IMR-90 (cell line): ENCODE measurements at regions not wholly inside any gene's neighbourhood (a gene's known extent, or its start where the extent isn't known, plus 50 kb on each side); places are given as distances from the start of the nearest gene placed in this dataset.

Experiments used
- ATAC-seq: fragments of 200-7000 bp; cut with Tn5 transposase; 2 replicates; pipeline ENCODE4 v1.9.1; 2020; ENCODE audit warnings: low read depth, mild to moderate bottlenecking, moderate library complexity
- BruUV-seq: library from RNA; stranded (reverse); fragments of 400-500 nt; replicated peaks from 2 replicates; lab custom pipeline; 2021; lab: Mats Ljungman, UMichigan
- CTCF ChIA-PET: fragments of 300-600 bp; formaldehyde crosslinking; extraction: SDS; loops from one replicate; lab custom pipeline; 2021; ENCODE audit warnings: antibody characterized with exemption; lab: Yijun Ruan, JAX
- POLR2A ChIA-PET: fragments of 300-600 bp; sonication (Branson Sonifier 250); formaldehyde crosslinking; loops from one replicate; lab custom pipeline; 2022; ENCODE audit warnings: antibody characterized with exemption; ENCODE audit not compliant: unreplicated experiment; lab: Charles Lee
- DNase-seq: peaks from one replicate; pipeline ENCODE4 v3.0.0; 2013
- H2AFZ ChIP-seq: replicated peaks from 2 replicates; pipeline ENCODE3; 2013; ENCODE audit warnings: low read length, mild to moderate bottlenecking; ENCODE audit not compliant: poor library complexity
- H2AK5ac ChIP-seq: 2 replicates; pipeline ENCODE4 v1.6.1; 2013; ENCODE audit warnings: low read depth, low read length, inconsistent platforms
- H2AK9ac ChIP-seq: replicated peaks from 2 replicates; pipeline ENCODE3; 2013; ENCODE audit warnings: mild to moderate bottlenecking, low read depth, low read length, moderate library complexity; ENCODE audit not compliant: poor library complexity
- H2BK120ac ChIP-seq: 2 replicates; pipeline ENCODE4 v1.6.1; 2013; ENCODE audit warnings: low read depth, low read length, inconsistent platforms
- H2BK15ac ChIP-seq: 3 replicates; pipeline ENCODE4 v1.6.1; 2013; ENCODE audit warnings: low read depth, low read length, inconsistent platforms
- H2BK20ac ChIP-seq: 2 replicates; pipeline ENCODE4 v1.6.1; 2013; ENCODE audit warnings: low read depth, mild to moderate bottlenecking, inconsistent platforms, low read length, moderate library complexity
- H2BK5ac ChIP-seq: 2 replicates; pipeline ENCODE4 v1.6.1; 2013; ENCODE audit warnings: mild to moderate bottlenecking, low read depth, low read length, inconsistent platforms; ENCODE audit not compliant: poor library complexity, severe bottlenecking
- H3K14ac ChIP-seq: replicated peaks from 2 replicates; pipeline ENCODE4 v1.6.1; 2013; ENCODE audit warnings: low read depth, low read length, inconsistent platforms
- H3K18ac ChIP-seq: 2 replicates; pipeline ENCODE4 v1.6.1; 2013; ENCODE audit warnings: low read depth, low read length, control low read depth
- H3K23ac ChIP-seq: 2 replicates; pipeline ENCODE4 v1.6.1; 2013; ENCODE audit warnings: low read depth, low read length, inconsistent platforms
- H3K27ac ChIP-seq: 2 replicates; pipeline ENCODE4 v1.5.1; 2013; ENCODE audit warnings: mild to moderate bottlenecking, control low read depth, low read length; ENCODE audit not compliant: insufficient read depth
- H3K27me3 ChIP-seq: 2 replicates; pipeline ENCODE4 v1.6.1; 2013; ENCODE audit warnings: low read length; ENCODE audit not compliant: control insufficient read depth, insufficient read depth
- H3K36me3 ChIP-seq: 2 replicates; pipeline ENCODE4 v1.6.1; 2013; ENCODE audit warnings: low read length, mixed read lengths; ENCODE audit not compliant: control insufficient read depth, insufficient read depth
- H3K4ac ChIP-seq: 2 replicates; pipeline ENCODE4 v1.6.1; 2013; ENCODE audit warnings: low read depth, low read length, inconsistent platforms
- H3K4me1 ChIP-seq: 2 replicates; pipeline ENCODE4 v1.6.1; 2013; ENCODE audit warnings: low read length, mixed read lengths; ENCODE audit not compliant: control insufficient read depth, insufficient read depth
- H3K4me2 ChIP-seq: 2 replicates; pipeline ENCODE4 v1.6.1; 2013; ENCODE audit warnings: low read depth, mild to moderate bottlenecking, control low read depth, low read length, moderate library complexity
- H3K4me3 ChIP-seq: 2 replicates; pipeline ENCODE4 v1.5.1; 2013; ENCODE audit warnings: low read depth, mild to moderate bottlenecking, control low read depth, low read length, moderate library complexity; ENCODE audit not compliant: insufficient read depth
- H3K56ac ChIP-seq: 2 replicates; pipeline ENCODE4 v1.6.1; 2013; ENCODE audit warnings: low read length, inconsistent platforms; ENCODE audit not compliant: insufficient read depth; ENCODE audit errors: extremely low read depth
- H3K79me1 ChIP-seq, 2 experiments: 2 replicates each; pipeline ENCODE4 v1.6.1; 2013; ENCODE audit warnings: low read length in 2 of 2, inconsistent platforms in 1 of 2, low read depth in 1 of 2
- H3K9ac ChIP-seq: 2 replicates; pipeline ENCODE4 v1.6.1; 2013; ENCODE audit warnings: low read depth, low read length, control low read depth
- H3K9me1 ChIP-seq: 2 replicates; pipeline ENCODE4 v1.6.1; 2013; ENCODE audit warnings: low read length, inconsistent platforms; ENCODE audit not compliant: insufficient read depth
- H3K9me3 ChIP-seq: 2 replicates; pipeline ENCODE4 v1.6.1; 2013; ENCODE audit warnings: low read length; ENCODE audit not compliant: control insufficient read depth, insufficient read depth
- H4K20me1 ChIP-seq: 2 replicates; pipeline ENCODE4 v1.6.1; 2013; ENCODE audit warnings: low read length, inconsistent platforms; ENCODE audit not compliant: insufficient read depth
- H4K5ac ChIP-seq: 2 replicates; pipeline ENCODE4 v1.6.1; 2013; ENCODE audit warnings: mild to moderate bottlenecking, low read depth, low read length, control low read depth
- H4K8ac ChIP-seq, 2 experiments: 2 replicates each; pipeline ENCODE4 v1.6.1; 2013; ENCODE audit warnings: low read depth in 2 of 2, low read length in 2 of 2, control low read depth in 1 of 2, inconsistent platforms in 1 of 2
- H4K91ac ChIP-seq: 2 replicates; pipeline ENCODE4 v1.6.1; 2013; ENCODE audit warnings: low read depth, low read length, inconsistent platforms; ENCODE audit not compliant: insufficient read depth
- BHLHE40 ChIP-seq: fragments of 150-350 bp; IDR thresholded peaks from 2 replicates; pipeline ENCODE4 v1.6.1; 2016; ENCODE audit warnings: mild to moderate bottlenecking, low read depth, low read length
- CEBPB ChIP-seq: IDR thresholded peaks from 2 replicates; pipeline ENCODE4 v1.6.1; 2012; ENCODE audit warnings: low read depth, low read length, improper control_type of control experiment
- CHD1 ChIP-seq: IDR thresholded peaks from 2 replicates; pipeline ENCODE4 v1.6.1; 2012; ENCODE audit warnings: low read depth, low read length, improper control_type of control experiment
- FOS ChIP-seq: fragments of 150-350 bp; IDR thresholded peaks from 2 replicates; pipeline ENCODE4 v1.6.1; 2016; ENCODE audit warnings: low read depth, low read length
- MAFK ChIP-seq: IDR thresholded peaks from 2 replicates; pipeline ENCODE4 v1.6.1; 2012; ENCODE audit warnings: low read depth, low read length, improper control_type of control experiment
- MXI1 ChIP-seq: IDR thresholded peaks from 2 replicates; pipeline ENCODE4 v1.6.1; 2012; ENCODE audit warnings: low read depth, mild to moderate bottlenecking, low read length, moderate library complexity, borderline replicate concordance
- NFE2L2 ChIP-seq: fragments of 150-350 bp; IDR thresholded peaks from 2 replicates; pipeline ENCODE4 v1.6.1; 2016; ENCODE audit warnings: low read depth, mild to moderate bottlenecking, low read length
- POLR2A ChIP-seq: IDR thresholded peaks from 2 replicates; pipeline ENCODE4 v1.6.1; 2012; ENCODE audit warnings: mild to moderate bottlenecking, low read depth, low read length
- RAD21 ChIP-seq: IDR thresholded peaks from 2 replicates; pipeline ENCODE4 v1.6.1; 2012; ENCODE audit warnings: low read length, improper control_type of control experiment
- RCOR1 ChIP-seq: IDR thresholded peaks from 2 replicates; pipeline ENCODE4 v1.6.1; 2012; ENCODE audit warnings: mild to moderate bottlenecking, low read length, improper control_type of control experiment; ENCODE audit not compliant: insufficient replicate concordance
- RFX5 ChIP-seq: IDR thresholded peaks from 2 replicates; pipeline ENCODE4 v1.8.0; 2012; ENCODE audit warnings: low read depth, mild to moderate bottlenecking, low read length, moderate library complexity
- SMC3 ChIP-seq: fragments of 150-350 bp; IDR thresholded peaks from 2 replicates; pipeline ENCODE4 v1.6.1; 2016; ENCODE audit warnings: low read depth, mild to moderate bottlenecking, antibody characterized with exemption, low read length, moderate library complexity
- WGBS, 2 experiments: methylation state at CpG; one replicate each; pipeline versions ENCODE4 v1.1.5 to v1.1.7; 2013; ENCODE audit warnings: missing lambda C conversion rate in 2 of 2; ENCODE audit not compliant: insufficient read length in 1 of 2; ENCODE audit errors: extremely low coverage in 2 of 2; 5-methylcytosine and 5-hydroxymethylcytosine counted together
- dilution Hi-C: fragments of 300-500 bp; cut with HindIII; formaldehyde crosslinking; loops from one replicate; pipeline ENCODE4 v1.14.3; 2018; ENCODE audit warnings: low sequenced_read_pairs; ENCODE audit not compliant: unreplicated experiment
- in situ Hi-C: fragments of 300-500 bp; cut with MboI; formaldehyde crosslinking; loops from 3 replicates; pipeline ENCODE4 v1.14.3; 2019; ENCODE audit warnings: low sequenced_read_pairs, inconsistent platforms, mixed read lengths
- intact Hi-C: fragments of 100-400 bp; cut with micrococcal nuclease; formaldehyde crosslinking; loops from 2 replicates; pipeline ENCODE4 v1.10.0; 2022
- TF ChIP-seq, protein P1 (sequence below): fragments of 150-350 bp; IDR thresholded peaks from 2 replicates; pipeline ENCODE4 v1.6.1; 2017; ENCODE audit warnings: mild to moderate bottlenecking, antibody characterized with exemption, low read length, low read depth
- TF ChIP-seq, protein P2 (sequence below): conservative IDR thresholded peaks from 2 replicates; pipeline ENCODE4 v1.5.1; 2012; ENCODE audit warnings: mild to moderate bottlenecking, low read depth, low read length, improper control_type of control experiment

DNA sequence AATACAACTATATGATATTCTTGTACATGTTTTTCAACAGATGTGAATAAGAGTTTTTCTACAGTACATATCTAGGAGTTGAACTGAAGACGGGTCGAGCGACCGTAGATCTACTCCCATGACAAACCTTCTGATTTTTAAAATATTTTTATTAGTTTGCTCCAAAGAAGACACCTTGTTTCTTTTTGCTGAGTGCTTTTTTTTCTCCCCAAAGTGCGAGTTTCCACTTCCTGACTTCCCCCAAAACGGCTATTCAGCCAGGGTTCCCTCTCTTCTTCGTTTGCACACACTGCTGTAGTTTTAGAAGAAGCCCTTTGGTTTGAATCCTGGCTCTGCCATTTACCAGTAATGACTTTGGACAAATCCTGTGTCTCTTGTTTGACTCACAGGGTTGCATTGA is 241.7 kb upstream of the MAF start:
- H2BK5ac ChIP-seq = no peak overlapping the region
- dilution Hi-C loops (no loop called here), in situ Hi-C loops (no loop called here), intact Hi-C loops (no loop called here)
- no peak overlapping the region for H2AK9ac ChIP-seq
- no CpG with 5 or more reads among the region's 7 CpGs for WGBS, 2 experiments
- no peak overlapping the region for H3K4me3 ChIP-seq
- ChIA-PET CTCF (no interaction called here), POLR2A (no interaction called here)
- H2BK15ac ChIP-seq = no peak overlapping the region
- H3K27ac ChIP-seq = no peak overlapping the region
- H4K5ac ChIP-seq = no peak overlapping the region
- H2AK5ac ChIP-seq = no peak overlapping the region
- H4K20me1 ChIP-seq = no peaks in the 10 kb centered on the region
- no peak overlapping the region for H3K4me2 ChIP-seq
- H3K4me1 ChIP-seq = no peaks in the 10 kb centered on the region
- H3K18ac ChIP-seq = no peak overlapping the region
- no peak for ATAC-seq
- H3K9me1 ChIP-seq = no peaks in the 10 kb centered on the region
- H3K9me3 ChIP-seq = peaks cover 29% of the 10 kb centered on the region
- H3K36me3 ChIP-seq = no peaks in the 10 kb centered on the region
- BruUV-seq = no TSS peak
- H3K27me3 ChIP-seq = no peaks in the 10 kb centered on the region
- H3K4ac ChIP-seq = no peak overlapping the region
- H4K91ac ChIP-seq = no peak overlapping the region
- no peak overlapping the region for H3K23ac ChIP-seq
- H4K8ac ChIP-seq = no peak overlapping the region
- TF ChIP-seq FOS = no peak
- TF ChIP-seq SMC3 = no peak
- TF ChIP-seq, protein P1, sequence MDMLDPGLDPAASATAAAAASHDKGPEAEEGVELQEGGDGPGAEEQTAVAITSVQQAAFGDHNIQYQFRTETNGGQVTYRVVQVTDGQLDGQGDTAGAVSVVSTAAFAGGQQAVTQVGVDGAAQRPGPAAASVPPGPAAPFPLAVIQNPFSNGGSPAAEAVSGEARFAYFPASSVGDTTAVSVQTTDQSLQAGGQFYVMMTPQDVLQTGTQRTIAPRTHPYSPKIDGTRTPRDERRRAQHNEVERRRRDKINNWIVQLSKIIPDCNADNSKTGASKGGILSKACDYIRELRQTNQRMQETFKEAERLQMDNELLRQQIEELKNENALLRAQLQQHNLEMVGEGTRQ = no peak
- no peak for TF ChIP-seq RAD21
- no peak for TF ChIP-seq POLR2A
- no peak for TF ChIP-seq BHLHE40
- no peak for TF ChIP-seq RFX5
- no peak for TF ChIP-seq CHD1
- no peak for TF ChIP-seq MAFK
- TF ChIP-seq MXI1 = no peak
- TF ChIP-seq NFE2L2 = no peak
- TF ChIP-seq RCOR1 = no peak
- TF ChIP-seq, protein P2, sequence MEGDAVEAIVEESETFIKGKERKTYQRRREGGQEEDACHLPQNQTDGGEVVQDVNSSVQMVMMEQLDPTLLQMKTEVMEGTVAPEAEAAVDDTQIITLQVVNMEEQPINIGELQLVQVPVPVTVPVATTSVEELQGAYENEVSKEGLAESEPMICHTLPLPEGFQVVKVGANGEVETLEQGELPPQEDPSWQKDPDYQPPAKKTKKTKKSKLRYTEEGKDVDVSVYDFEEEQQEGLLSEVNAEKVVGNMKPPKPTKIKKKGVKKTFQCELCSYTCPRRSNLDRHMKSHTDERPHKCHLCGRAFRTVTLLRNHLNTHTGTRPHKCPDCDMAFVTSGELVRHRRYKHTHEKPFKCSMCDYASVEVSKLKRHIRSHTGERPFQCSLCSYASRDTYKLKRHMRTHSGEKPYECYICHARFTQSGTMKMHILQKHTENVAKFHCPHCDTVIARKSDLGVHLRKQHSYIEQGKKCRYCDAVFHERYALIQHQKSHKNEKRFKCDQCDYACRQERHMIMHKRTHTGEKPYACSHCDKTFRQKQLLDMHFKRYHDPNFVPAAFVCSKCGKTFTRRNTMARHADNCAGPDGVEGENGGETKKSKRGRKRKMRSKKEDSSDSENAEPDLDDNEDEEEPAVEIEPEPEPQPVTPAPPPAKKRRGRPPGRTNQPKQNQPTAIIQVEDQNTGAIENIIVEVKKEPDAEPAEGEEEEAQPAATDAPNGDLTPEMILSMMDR = no peak
- TF ChIP-seq CEBPB = no peak
- DNase-seq = no peak
- H3K14ac ChIP-seq = no peak overlapping the region
- H2BK120ac ChIP-seq = no peak overlapping the region
- no peak overlapping the region for H3K56ac ChIP-seq
- no peaks in the 10 kb centered on the region for H3K79me1 ChIP-seq
- no peak overlapping the region for H3K9ac ChIP-seq
- no peak overlapping the region for H2BK20ac ChIP-seq
- H2AFZ ChIP-seq = no peak overlapping the region
